ENCODE measurements at regions not wholly inside any gene's neighbourhood (a gene's known extent, or its start where the extent isn't known, plus 50 kb on each side); places are given as distances from the start of the nearest gene placed in this dataset.

- Histone ChIP-seq H3K4me2 (ENCODE audit: extremely low read depth, insufficient read depth, low read length) (no peak overlapping the region), H3K4me1 (ENCODE audit: control insufficient read depth, extremely low read depth, insufficient read depth, low read length) (no peaks in the 10 kb centered on the region), H3K9me3 (ENCODE audit: control insufficient read depth, insufficient read depth, low read depth, low read length) (no peaks in the 10 kb centered on the region), H3K9ac (ENCODE audit: insufficient read depth, low read length) (no peak overlapping the region), H3K27ac (ENCODE audit: insufficient read depth, low read length) (no peak overlapping the region), H3K79me2 (ENCODE audit: control insufficient read depth, insufficient read depth, low read length) (no peaks in the 10 kb centered on the region), H3K36me3 (ENCODE audit: control insufficient read depth, insufficient read depth, low read length) (no peaks in the 10 kb centered on the region), H4K20me1 (ENCODE audit: control insufficient read depth, extremely low read depth, insufficient read depth, low read length) (no peaks in the 10 kb centered on the region), H3K27me3 (ENCODE audit: control insufficient read depth, insufficient read depth, low read length) (no peaks in the 10 kb centered on the region), H3K4me3 (replicated peaks in 1 of 4; ENCODE audit: control extremely low read depth in 1 of 4, insufficient read depth in 1 of 4, low read depth in 3 of 4, low read length in 4 of 4) (no peak overlapping the region), H2AFZ (ENCODE audit: low read length) (no peak overlapping the region)
- no peak for DNase-seq (ENCODE audit: low read depth in 2 of 2)
- TF ChIP-seq EZH2 (IDR thresholded peaks at IDR 0.05; ENCODE audit: low read length, missing control alignments): no peak
- TF ChIP-seq, protein P1, sequence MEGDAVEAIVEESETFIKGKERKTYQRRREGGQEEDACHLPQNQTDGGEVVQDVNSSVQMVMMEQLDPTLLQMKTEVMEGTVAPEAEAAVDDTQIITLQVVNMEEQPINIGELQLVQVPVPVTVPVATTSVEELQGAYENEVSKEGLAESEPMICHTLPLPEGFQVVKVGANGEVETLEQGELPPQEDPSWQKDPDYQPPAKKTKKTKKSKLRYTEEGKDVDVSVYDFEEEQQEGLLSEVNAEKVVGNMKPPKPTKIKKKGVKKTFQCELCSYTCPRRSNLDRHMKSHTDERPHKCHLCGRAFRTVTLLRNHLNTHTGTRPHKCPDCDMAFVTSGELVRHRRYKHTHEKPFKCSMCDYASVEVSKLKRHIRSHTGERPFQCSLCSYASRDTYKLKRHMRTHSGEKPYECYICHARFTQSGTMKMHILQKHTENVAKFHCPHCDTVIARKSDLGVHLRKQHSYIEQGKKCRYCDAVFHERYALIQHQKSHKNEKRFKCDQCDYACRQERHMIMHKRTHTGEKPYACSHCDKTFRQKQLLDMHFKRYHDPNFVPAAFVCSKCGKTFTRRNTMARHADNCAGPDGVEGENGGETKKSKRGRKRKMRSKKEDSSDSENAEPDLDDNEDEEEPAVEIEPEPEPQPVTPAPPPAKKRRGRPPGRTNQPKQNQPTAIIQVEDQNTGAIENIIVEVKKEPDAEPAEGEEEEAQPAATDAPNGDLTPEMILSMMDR (conservative IDR thresholded peaks at IDR 0.05 in 1 of 2, IDR thresholded peaks at IDR 0.05 in 1 of 2; ENCODE audit: low read depth in 1 of 2, low read length in 2 of 2): no peak
These were observed 160.2 kb upstream of the FOXA2 start for GRCh38 chr20:22744341-22745193.

DNA sequence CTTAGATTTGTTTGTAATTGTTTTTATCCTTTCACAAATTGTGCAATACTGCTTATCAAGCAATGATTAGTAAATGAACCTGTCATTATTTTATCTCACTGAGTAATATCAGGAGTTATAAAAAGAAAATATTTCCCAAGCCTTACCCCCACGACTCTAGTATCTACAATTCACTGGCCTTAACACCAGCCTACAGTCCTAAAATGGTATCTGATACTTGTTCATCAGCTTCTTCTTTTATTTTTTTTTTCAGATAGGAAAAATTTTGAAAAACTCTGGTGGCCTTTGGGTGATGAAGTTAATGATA lies 160.8 kb upstream of the FOXA2 start:
- Histone ChIP-seq H3K79me2 (ENCODE audit: control insufficient read depth, insufficient read depth, low read length) (no peaks in the 10 kb centered on the region), H3K4me3 (replicated peaks in 1 of 4; ENCODE audit: control extremely low read depth in 1 of 4, insufficient read depth in 1 of 4, low read depth in 3 of 4, low read length in 4 of 4) (no peak overlapping the region), H3K9me3 (ENCODE audit: control insufficient read depth, insufficient read depth, low read depth, low read length) (no peaks in the 10 kb centered on the region), H3K27ac (ENCODE audit: insufficient read depth, low read length) (no peak overlapping the region), H3K27me3 (ENCODE audit: control insufficient read depth, insufficient read depth, low read length) (no peaks in the 10 kb centered on the region), H3K4me2 (ENCODE audit: extremely low read depth, insufficient read depth, low read length) (no peak overlapping the region), H2AFZ (ENCODE audit: low read length) (no peak overlapping the region), H3K36me3 (ENCODE audit: control insufficient read depth, insufficient read depth, low read length) (no peaks in the 10 kb centered on the region), H4K20me1 (ENCODE audit: control insufficient read depth, extremely low read depth, insufficient read depth, low read length) (no peaks in the 10 kb centered on the region), H3K4me1 (ENCODE audit: control insufficient read depth, extremely low read depth, insufficient read depth, low read length) (no peaks in the 10 kb centered on the region), H3K9ac (ENCODE audit: insufficient read depth, low read length) (no peak overlapping the region)
- TF ChIP-seq, protein P1 (conservative IDR thresholded peaks at IDR 0.05 in 1 of 2, IDR thresholded peaks at IDR 0.05 in 1 of 2; ENCODE audit: low read depth in 1 of 2, low read length in 2 of 2): no peak
- TF ChIP-seq EZH2 (IDR thresholded peaks at IDR 0.05; ENCODE audit: low read length, missing control alignments): no peak
- DNase-seq (ENCODE audit: low read depth in 2 of 2): no peak

DNA sequence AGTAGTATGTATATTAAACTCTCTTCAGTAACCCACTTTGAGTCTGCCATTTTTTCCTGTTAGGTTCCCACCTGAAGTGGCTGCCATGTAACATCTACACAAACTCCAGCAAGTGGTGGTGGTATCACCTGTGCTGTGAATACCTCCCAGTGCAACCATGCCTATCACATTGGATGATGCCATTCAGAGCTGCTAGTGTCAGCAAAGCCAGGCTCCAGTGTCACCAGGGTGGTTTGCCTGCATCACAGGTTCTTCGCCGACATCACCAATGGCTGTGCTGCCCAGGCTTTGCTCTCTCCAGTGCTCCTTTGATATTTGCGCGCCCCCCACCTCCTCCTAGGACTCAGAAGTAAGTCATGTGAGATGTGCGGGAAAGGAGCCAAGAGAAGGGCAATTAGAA lies 162.6 kb upstream of the FOXA2 start:
- no peaks in the 10 kb centered on the region for H3K36me3 ChIP-seq (ENCODE audit: control insufficient read depth, insufficient read depth, low read length)
- H2AFZ ChIP-seq (ENCODE audit: low read length): no peak overlapping the region
- no peaks in the 10 kb centered on the region for H3K4me1 ChIP-seq (ENCODE audit: control insufficient read depth, extremely low read depth, insufficient read depth, low read length)
- no peak overlapping the region for H3K27ac ChIP-seq (ENCODE audit: insufficient read depth, low read length)
- no peaks in the 10 kb centered on the region for H3K79me2 ChIP-seq (ENCODE audit: control insufficient read depth, insufficient read depth, low read length)
- H3K4me2 ChIP-seq (ENCODE audit: extremely low read depth, insufficient read depth, low read length): no peak overlapping the region
- DNase-seq (ENCODE audit: low read depth in 2 of 2): no peak
- H3K9ac ChIP-seq (ENCODE audit: insufficient read depth, low read length): no peak overlapping the region
- TF ChIP-seq EZH2 (IDR thresholded peaks at IDR 0.05; ENCODE audit: low read length, missing control alignments): no peak
- TF ChIP-seq, protein P1 (conservative IDR thresholded peaks at IDR 0.05 in 1 of 2, IDR thresholded peaks at IDR 0.05 in 1 of 2; ENCODE audit: low read depth in 1 of 2, low read length in 2 of 2): no peak
- no peaks in the 10 kb centered on the region for H4K20me1 ChIP-seq (ENCODE audit: control insufficient read depth, extremely low read depth, insufficient read depth, low read length)
- no peak overlapping the region for H3K4me3 ChIP-seq (replicated peaks in 1 of 4; ENCODE audit: control extremely low read depth in 1 of 4, insufficient read depth in 1 of 4, low read depth in 3 of 4, low read length in 4 of 4)
- no peaks in the 10 kb centered on the region for H3K27me3 ChIP-seq (ENCODE audit: control insufficient read depth, insufficient read depth, low read length)
- no peaks in the 10 kb centered on the region for H3K9me3 ChIP-seq (ENCODE audit: control insufficient read depth, insufficient read depth, low read depth, low read length)
